HEK293 (cell line): ENCODE measurements at regions not wholly inside any gene's neighbourhood (a gene's known extent, or its start where the extent isn't known, plus 50 kb on each side); places are given as distances from the start of the nearest gene placed in this dataset.

Source experiments
- SP2 ChIP-seq: fragments of 450-650 bp; formaldehyde crosslinking; IDR thresholded peaks from 2 replicates; pipeline ENCODE4 v1.5.1; 2016; ENCODE audit warnings: missing biosample characterization, missing genetic modification characterization
- ZNF214 ChIP-seq: fragments of 450-650 bp; formaldehyde crosslinking; IDR thresholded peaks from 2 replicates; pipeline ENCODE4 v1.5.1; 2017; ENCODE audit warnings: missing biosample characterization, mild to moderate bottlenecking, missing genetic modification characterization, borderline replicate concordance
- ZNF350 ChIP-seq: fragments of 450-650 bp; formaldehyde crosslinking; IDR thresholded peaks from 2 replicates; pipeline ENCODE4 v1.5.0; 2017; ENCODE audit warnings: missing biosample characterization, mild to moderate bottlenecking, missing genetic modification characterization
- TF ChIP-seq, protein P1 (sequence below): fragments of 450-650 bp; formaldehyde crosslinking; IDR thresholded peaks from 2 replicates; pipeline ENCODE4 v1.5.1; 2016; ENCODE audit warnings: missing biosample characterization, missing genetic modification characterization

GRCh38 chr20:22423190-22423832 lies 161.1 kb downstream of the FOXA2 start:
- TF ChIP-seq, protein P1, sequence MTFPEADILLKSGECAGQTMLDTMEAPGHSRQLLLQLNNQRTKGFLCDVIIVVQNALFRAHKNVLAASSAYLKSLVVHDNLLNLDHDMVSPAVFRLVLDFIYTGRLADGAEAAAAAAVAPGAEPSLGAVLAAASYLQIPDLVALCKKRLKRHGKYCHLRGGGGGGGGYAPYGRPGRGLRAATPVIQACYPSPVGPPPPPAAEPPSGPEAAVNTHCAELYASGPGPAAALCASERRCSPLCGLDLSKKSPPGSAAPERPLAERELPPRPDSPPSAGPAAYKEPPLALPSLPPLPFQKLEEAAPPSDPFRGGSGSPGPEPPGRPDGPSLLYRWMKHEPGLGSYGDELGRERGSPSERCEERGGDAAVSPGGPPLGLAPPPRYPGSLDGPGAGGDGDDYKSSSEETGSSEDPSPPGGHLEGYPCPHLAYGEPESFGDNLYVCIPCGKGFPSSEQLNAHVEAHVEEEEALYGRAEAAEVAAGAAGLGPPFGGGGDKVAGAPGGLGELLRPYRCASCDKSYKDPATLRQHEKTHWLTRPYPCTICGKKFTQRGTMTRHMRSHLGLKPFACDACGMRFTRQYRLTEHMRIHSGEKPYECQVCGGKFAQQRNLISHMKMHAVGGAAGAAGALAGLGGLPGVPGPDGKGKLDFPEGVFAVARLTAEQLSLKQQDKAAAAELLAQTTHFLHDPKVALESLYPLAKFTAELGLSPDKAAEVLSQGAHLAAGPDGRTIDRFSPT (tag by site-specific recombination) = no peak
- TF ChIP-seq SP2 (tag by site-specific recombination) (no peak), ZNF350 (tag by site-specific recombination) (no peak), ZNF214 (tag by site-specific recombination) (no peak)
